Putamen (tissue), 1 donor: ENCODE measurements at regions not wholly inside any gene's neighbourhood (a gene's known extent, or its start where the extent isn't known, plus 50 kb on each side); places are given as distances from the start of the nearest gene placed in this dataset.
A peak's percentile ranks its signal among the peaks of the same experiment; 100 is the strongest.

Experiments
- DNase-seq: peaks from one replicate; pipeline ENCODE4 v3.0.0-alpha.2; 2016; ENCODE audit warnings: low spot score

DNA sequence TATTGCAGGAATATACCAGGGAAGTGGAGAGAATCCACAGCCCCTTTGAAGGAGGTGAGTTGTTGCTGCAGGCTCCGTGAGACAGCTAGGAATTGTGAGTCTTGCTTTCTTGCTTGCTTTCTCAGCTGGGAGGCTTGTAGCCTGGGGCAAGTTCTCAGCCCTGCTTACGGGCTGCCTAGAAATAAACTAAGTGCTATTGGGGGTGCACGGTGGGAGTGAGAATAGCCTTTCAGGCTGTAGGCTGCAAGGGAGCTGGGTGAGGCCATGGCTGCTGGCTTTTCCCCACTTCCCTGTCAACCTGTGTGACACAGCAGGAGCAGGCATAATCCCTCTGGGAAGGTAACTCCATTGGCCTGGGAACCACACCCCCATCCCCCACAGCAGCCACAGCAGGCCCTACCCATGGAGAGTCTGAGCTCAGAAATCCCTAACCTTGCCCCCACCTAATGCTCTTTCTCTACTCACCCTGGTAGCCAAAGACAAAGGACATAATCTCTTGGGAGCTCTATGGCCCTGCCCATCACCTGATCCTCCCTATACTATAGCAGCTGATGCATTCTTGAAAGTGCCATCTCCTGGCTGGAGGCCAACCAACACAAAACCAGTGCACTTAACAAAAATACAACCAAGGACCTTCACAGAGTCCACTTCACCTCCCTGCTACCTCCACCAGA, 113.0 kb downstream of the MMRN1 start:
- no peak for DNase-seq

DNA sequence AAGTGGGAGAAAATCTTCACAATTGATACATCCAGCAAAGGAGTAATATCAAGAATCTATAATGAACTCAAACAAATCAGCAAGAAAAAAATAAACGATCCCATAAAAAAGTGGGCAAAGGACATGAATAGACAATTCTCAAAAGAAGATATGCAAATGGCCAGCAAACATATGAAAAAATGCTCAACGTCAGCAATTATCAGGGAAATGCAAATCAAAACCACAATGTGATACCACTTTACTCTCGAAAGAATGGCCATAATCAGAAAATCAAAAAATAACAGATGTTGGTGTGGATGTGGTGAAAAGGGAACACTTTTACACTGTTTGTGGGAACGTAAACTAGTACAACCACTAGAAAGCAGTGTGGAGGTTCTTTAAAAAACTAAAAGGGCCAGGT, 114.3 kb upstream of the CCSER1 start:
- no peak for DNase-seq

DNA sequence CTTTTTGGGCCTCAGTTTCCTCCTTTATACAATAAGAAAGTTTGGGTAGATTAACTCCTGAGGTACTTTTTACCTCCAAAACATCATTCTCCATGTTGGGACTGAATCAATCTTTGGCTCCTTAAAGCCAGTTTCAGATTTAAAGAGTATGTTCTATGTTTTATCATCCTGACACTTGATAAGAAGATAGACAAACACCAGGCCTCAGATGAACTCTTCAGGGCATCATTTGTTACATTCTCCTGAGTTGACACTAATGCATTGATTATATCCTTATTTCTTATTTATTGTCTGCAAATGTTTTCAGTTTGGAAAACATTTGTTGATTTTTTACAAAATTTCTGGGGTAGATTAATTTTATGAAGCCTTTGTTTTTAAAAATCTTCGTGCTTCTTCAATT, 102.7 kb upstream of the CCSER1 start:
- no peak for DNase-seq

DNA sequence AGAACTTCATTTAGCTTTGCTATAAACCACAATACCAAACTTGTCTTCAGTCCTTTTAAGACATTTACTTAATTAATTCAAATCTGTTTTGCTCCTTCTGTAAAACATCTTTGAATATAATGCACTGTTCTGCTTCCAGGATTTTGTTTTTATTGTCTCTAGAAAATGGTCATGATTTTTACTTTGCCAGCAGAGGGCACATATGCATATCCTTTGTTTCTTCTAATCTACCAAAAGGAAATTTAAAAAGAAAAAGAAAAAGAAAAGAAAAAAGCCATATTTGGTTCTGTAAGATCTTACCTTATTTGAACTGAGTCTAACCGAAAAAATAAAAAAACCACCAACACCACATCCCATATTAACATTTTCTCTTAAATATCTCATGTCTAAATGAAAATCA, 101.9 kb upstream of the CCSER1 start:
- DNase-seq, result no peak

DNA sequence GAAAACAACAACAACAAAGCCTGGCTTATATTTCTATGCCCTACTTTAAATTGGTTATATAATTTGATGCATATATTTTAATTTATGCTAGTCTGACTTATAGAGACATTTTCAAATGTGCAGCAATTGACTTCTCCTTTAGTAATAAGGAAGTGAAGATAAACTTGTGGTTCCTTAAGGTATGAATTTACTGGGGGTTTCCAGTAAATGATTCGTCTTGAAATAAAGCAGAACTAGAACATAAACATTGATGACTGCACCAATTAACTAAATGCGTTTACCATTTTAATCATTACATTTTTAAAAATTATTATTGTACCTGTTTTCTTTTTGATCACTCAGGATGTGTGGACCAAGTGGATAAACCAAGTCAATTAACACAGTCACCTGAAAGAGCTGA, 99.6 kb upstream of the CCSER1 start:
- DNase-seq, result no peak

DNA sequence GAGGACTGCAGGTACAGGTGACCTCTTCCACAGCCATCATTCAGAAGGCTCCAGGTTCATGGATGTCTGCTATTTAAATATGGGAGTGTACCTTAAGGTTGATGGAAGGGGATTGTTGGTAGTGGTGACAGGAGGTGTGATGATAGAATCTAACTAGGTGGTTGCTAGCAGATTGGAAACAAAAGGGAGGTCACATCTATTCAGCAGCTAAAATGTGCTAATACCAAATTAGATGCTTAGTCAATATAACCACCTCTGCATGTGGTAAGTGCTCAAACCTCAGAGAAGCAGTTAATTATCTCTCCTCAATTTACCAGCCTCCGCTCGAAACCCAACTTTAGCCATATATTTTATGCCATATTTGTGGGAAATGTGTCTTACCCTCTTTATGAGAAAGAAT, 98.7 kb upstream of the CCSER1 start:
- DNase-seq, result no peak

DNA sequence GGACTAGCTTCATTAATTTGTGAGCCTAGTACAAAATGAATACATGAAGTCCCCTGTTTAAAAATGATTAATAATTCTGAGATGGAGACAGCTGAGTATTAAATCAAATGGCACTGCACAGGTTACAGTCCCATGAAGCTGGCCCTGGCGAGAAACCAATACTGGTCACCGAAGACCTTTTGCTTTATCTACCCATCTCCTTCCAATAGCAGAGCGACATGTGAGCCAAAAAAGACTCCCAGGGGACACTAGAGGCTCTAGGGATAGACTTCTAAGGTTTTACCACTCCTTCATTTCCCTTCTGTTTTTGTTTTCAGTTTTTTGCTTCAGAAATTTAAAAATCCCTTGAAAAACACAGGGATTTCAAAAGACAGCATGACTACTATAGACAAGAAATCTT, 97.0 kb upstream of the CCSER1 start:
- DNase-seq, result no peak

DNA sequence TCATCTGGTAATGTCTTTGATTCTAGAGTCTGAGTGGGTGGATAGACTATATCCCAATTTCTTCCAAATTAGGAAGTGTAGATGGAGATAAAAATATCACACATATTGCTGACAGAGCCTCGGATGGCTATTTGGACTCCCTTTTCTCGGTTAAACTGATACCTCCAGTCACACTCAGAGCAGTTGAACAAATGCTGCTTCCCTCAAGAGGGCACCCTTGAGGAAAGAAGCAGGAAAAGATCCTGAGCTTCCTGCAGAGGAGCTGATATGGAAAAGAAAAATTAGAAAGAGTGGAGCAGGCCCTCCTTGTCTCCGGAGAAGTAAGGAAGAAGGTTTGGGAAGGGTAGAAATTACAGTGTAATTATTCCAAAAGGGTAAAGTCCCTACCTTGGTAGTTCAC, 96.2 kb upstream of the CCSER1 start:
- DNase-seq, result no peak

DNA sequence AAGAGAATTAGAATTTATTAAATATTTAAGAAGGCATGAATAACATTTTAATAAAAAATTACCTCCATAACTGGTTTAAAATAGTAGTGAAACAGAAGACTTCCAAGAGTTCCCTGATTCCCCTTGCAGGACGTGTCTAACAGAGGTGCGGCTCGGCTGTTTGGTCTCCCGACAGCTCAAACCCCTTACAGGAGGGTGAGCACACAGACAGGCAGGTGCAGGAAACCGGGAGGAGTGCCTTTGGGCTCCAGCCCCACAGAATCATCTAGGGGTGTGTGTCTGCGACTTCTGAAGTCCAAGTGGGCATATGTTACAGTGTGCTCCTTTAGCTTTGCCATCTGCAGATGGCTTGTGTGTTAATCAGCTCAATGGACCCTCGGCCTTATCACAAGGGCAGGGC, 88.1 kb upstream of the CCSER1 start:
- no peak for DNase-seq

DNA sequence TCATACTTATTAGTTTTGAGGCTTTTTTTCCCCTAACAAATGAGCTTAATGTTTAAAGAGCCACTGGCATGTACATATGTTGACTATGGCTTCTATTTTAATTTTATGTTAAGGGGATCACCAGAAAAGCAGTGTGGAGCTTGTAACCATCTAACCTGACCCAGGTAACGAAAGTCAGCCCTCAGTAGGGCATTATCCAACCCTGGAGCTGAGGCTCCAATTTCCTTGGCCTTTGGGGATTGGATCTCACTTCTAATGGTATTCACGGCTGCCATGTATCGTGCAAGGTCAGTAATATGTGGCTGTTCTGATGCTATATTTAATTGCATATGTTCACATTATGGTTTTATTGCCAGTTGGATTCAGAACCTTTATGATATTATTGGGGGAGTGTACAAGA, 75.2 kb upstream of the CCSER1 start:
- no peak for DNase-seq

DNA sequence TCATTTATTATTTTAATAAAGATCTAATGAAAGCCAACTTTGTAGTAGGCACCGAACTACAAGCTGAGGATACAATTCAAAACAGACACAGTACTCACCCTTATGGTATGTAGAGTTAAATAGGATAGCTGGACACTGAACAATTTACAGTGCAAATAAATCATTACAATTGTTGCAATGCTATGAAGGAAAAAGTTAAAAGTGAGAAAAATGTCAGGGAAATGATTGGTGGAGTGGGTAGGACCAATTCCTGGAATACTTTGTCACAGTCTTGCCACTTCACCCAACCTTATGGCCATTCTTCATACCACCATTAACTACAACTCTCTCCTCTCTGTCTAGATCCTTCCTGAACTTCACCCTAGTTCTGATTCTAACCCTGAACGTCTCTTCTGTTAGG, 70.1 kb upstream of the CCSER1 start:
- DNase-seq, result no peak

DNA sequence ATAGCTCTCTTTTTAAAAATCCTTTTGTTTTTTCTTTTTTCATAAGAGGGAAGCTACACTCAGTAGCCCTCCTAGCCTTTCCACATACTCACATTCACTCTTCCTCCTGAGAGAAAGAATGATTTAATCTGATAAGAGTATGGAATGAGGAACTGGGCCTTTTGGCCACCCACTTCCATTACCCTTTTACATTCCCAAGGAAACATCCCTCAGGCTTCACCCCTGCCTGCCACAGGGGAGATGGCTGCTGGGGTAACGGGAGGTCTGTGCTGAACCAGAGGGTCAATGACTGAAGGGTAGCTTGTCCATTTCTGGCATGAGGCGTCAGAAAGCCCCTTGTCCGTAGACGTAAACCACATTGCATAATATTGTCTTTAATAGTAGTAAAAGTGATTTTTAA, 67.2 kb upstream of the CCSER1 start:
- no peak for DNase-seq

DNA sequence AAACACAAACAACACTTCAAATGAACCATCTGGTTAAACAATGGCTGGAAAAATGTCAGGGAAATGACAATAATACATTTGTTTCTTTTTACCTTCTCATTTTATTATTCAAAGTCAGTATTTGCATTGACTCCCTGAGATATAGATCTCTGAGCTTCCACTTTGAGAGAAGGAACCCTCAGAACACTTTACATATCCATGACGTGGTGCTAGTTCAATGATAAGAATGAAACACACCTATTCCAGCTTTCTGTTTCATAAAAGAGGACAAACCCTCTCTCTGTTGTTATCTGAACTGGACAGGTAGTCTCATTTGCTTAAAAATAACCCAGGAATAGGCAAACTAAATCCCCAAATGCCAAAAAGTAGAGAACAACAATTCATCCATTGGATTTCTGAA, 65.3 kb upstream of the CCSER1 start:
- DNase-seq, result no peak

DNA sequence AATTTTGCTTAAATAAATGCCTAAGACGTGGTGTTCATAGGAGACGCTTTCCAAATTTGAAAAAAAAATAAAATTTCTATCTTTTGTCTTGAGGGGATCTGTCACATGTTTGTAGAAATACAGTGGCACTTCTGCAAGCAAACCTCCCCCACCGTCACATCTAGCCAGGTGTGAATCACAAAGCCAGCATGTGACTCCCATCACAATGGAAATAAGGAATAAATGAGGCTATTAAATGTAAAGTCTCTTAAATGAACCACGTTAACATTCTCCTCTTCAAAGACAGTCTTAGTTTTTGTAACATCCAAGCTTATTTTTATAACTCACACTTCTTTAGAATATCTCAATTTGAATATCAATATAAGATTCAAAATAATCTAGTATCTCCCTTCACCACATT, 63.0 kb upstream of the CCSER1 start:
- no peak for DNase-seq

DNA sequence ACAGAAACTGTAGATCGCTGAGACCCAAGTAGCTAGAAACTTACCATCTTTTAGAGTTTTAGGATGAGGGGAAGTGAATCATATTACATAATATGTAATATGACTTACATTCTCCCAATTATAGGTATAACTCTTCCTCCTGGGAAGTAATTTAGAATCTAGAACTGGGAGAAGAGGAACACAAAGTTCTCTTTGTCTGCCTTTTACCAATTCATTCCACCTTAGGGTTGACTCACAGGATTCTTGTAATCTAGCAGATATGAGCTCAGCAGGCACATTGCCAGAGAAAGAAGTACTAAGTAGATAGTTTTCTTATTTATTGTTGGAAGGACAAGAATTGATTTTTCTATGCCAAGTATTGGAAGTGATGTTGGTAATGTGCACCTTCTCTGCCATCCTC, 58.0 kb upstream of the CCSER1 start:
- no peak for DNase-seq

DNA sequence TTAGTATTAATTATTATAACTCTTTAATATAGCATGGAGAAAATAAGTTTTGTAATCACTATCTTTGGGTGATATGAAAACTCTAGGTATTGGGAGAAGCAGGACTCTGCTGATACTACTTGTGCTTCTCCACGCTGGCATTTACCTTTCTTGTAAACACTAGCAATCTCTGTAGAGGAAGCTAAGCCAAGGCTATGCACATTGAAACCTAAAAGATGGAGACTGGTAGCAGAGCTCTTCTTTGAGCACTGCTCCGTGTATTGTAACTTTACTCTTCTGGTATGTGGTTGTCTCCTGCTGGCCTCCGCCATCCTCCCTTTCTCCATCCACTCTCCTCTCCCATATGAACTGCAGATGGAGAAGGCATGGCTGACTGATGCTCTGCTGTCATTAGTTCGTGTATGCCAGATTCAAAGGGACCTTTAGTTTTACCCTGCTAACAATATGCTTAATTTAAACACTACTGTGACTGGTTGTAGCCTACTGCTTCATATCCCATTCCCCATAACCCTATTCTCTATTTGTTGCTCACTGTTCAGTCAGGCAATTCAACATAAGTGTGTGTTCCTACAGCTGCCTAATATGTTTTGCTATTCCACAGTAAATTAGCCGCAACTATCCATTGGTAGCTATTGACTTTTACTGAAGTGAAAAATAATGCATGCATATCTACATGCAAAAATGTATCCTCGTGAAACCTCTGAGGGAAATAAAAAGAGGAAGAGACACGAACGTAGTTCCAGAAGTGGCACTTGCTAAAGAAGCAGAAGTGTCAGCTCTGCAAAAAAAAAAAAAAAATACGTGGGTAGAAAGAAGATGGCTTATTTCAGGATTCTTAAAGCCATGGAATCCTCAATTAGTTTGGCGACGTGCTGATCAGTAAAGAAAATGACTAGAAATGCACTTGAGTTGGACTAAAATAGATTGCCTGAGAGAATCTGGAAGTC, 55.6 kb upstream of the CCSER1 start:
- peak; percentile 9 for DNase-seq

DNA sequence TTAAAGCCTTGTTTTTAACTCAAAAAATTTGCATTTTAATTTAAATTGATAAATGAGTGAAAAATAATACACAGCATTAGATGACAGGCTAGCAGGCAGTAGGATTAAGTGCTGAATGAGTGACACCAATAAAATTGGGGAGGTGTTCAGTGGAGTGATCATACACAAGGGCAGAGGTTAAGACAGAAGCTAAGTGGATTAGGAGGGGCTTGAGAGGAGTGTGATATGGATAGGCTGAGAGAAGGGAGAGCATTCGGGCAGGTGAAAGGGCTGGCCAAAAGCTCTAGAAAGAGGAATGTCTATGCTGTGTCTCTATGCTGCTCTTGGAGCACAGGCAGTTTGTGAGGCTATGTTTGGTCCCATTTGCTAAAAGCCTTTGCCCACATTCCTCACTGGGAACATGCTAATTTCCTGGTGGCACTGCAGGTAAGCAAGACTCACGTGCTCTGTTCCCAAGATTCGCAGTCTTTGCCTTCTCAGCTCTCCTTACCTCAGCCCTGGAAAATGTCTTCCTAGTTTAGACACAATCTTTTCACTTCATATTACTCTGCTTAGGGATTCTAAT, 52.8 kb upstream of the CCSER1 start:
- no peak for DNase-seq
